HG02588 (cell line): ENCODE measurements at regions not wholly inside any gene's neighbourhood (a gene's known extent, or its start where the extent isn't known, plus 50 kb on each side); places are given as distances from the start of the nearest gene placed in this dataset.
"Not testable (repeated sequence)": the region's sequence is repeated elsewhere in the genome, so short reads cannot be mapped to it uniquely, and the experiment has no call there.

Experiments used
- ATAC-seq: cut with Tn5 transposase; IDR thresholded peaks from one replicate; pipeline ENCODE4 v1.9.1; 2021; ENCODE audit warnings: mild to moderate bottlenecking, moderate library complexity; ENCODE audit not compliant: unreplicated experiment

DNA sequence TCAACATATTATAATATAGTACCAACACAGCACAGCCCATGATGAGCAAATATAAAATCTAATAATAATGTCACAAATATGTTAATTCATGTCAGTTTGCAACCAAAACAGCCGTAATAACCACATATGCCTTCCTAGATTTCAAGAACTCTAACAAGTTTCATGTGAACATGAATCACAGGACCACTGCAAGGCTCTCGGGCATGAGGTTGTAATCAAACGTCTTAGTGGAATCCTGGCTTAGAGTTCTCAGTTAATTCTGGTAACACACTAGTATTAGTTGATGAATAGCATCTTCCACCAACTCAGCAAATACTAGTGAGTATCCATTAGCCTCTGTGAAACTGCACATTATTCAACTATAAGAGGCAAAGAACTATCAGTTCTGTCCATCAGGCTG lies 379.3 kb upstream of the TENM3 start:
- ATAC-seq, result no peak

GRCh38 chr4:181870326-181870725 lies 372.9 kb upstream of the TENM3 start:
- ATAC-seq, result no peak

- ATAC-seq, result no peak
These were observed 368.6 kb upstream of the TENM3 start for GRCh38 chr4:181874602-181875001.

DNA sequence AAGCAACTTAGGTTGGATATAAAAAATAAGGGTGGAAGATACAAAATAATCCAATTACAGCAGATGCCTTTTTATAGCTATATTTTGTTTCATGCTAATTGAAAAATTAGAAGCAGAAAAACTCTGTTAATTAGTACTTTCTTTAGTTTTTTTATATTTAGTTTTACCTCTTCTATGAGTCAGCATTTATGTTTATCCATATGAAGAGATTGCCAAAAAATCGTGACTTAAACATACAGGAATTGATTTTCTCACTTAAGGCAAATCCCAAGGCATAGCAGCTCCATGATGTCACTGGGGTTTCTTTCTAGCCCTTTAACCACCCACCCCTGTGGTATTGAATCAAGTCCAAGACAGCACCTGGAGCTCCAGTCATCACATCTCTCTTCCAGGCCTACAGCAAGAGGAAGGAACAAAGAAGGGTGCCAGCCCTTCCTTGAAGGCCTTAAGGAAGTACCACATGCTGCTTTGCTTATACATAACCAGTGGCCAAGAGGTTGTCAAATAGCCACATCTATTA lies 365.8 kb upstream of the TENM3 start:
- ATAC-seq, result no peak

GRCh38 chr4:181890031-181890430 lies 353.2 kb upstream of the TENM3 start:
- no peak for ATAC-seq

GRCh38 chr4:181890911-181891310 lies 352.3 kb upstream of the TENM3 start:
- no peak for ATAC-seq

- ATAC-seq, result no peak
These were observed 346.6 kb upstream of the TENM3 start for GRCh38 chr4:181896614-181897013.

GRCh38 chr4:181897935-181898334 lies 345.3 kb upstream of the TENM3 start:
- ATAC-seq, result no peak

- ATAC-seq, result not testable (repeated sequence)
These were observed 340.8 kb upstream of the TENM3 start for GRCh38 chr4:181902404-181902803.

DNA sequence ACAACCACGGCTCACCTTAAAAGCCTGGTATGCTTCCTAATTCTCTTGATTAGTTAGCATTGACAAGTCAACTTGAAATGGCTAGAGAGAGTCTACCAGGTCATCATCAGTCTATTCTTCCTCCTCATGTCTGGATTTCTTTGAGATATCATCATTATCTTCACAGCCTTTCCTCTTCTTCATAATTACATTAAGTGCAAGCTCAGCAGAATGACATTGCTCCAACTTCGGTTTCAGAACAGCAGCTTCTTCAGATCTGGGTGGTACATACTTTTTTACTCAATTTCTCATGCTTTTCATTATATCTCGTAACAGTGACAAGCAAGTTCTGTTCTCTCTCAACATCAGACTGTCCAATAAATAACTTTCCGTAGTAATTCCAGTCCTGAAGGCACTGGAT lies 337.5 kb upstream of the TENM3 start:
- ATAC-seq, result no peak

DNA sequence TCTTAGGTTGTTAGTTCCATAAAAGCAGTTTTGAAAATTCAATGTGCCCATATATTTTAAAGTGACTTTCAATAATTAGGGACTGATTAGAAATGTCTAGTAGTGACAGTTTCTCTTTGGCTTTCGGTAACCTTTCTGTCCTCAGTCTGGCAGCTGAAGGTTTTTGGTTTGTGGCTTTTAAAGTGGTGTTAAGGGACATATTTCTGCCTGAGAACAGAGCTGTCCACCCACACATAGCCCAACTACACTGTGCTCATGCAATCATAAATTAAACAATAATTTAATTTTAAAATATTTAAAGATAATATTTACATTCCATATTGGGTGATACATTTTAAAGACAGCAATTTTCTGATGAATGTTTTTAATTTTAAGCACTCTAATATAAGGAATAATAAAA lies 335.0 kb upstream of the TENM3 start:
- ATAC-seq, result no peak

GRCh38 chr4:181909368-181909767 lies 333.8 kb upstream of the TENM3 start:
- ATAC-seq, result no peak

DNA sequence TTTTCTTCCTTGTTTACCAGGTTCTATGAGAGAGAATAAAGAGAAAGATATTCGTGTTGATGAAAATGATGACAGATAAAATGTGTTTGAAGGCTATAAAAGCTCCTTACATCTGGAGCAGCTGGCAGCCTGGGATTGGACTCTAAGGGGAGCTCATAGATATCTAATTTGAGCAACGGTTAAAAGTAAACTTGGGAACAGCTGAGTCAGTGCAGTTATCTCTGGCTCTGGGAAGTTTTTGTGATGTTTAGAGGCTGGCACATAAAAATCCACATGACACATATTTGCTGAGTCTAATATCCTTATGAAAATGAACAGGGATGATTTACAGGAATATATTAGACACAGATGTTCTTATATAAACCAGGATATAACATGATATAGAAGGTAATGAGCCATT lies 331.8 kb upstream of the TENM3 start:
- ATAC-seq, result no peak

- ATAC-seq, result no peak
These were observed 309.7 kb upstream of the TENM3 start for GRCh38 chr4:181933471-181933870.

GRCh38 chr4:181938631-181939030 lies 304.6 kb upstream of the TENM3 start:
- no peak for ATAC-seq

- ATAC-seq, result no peak
These were observed 303.8 kb upstream of the TENM3 start for GRCh38 chr4:181939199-181939945.

DNA sequence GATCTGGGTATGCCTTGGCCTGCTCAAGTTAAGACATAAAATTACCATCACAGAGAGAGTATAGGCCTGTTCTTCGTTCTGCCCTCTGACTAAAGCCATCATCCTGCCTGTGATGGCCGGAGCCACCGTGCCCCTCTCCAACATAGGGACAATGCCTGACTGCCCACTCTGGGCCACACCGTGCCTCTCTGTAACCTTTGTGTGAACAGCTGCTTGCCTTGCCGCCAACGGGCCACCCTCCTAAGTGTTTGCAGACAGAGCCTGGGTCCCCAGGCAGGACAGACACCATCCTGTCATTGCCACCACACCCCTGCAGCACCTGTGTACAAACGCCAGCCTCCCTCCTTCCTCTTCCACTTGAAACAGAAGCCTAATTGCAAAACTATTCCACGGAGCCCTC lies 298.7 kb upstream of the TENM3 start:
- ATAC-seq, result no peak

GRCh38 chr4:181946902-181947301 lies 296.3 kb upstream of the TENM3 start:
- no peak for ATAC-seq

DNA sequence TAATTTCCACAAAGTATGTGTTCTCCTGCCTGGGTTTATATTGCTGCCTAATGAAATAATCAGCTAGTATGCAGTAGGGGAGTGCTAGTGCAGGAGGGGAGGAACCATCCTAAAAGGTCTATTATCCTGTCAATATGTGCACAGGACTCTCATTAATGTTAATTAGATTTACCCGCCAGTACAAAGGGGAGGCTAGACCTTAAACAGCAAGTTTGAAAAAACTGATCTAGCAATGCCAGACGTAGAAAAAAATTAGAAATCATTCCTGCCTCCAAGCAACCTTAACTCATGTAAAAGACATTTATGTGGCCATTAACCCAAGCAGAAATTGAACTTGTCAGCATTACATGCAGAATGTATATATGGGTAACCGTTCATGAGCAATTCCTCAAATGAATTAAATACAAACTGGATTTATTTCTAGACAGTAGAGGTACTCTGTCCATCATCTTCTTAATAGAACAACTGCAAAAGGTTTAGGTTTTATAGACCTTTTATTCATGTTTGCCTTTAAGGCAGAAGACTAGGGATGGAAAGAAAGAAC lies 294.3 kb upstream of the TENM3 start:
- no peak for ATAC-seq

DNA sequence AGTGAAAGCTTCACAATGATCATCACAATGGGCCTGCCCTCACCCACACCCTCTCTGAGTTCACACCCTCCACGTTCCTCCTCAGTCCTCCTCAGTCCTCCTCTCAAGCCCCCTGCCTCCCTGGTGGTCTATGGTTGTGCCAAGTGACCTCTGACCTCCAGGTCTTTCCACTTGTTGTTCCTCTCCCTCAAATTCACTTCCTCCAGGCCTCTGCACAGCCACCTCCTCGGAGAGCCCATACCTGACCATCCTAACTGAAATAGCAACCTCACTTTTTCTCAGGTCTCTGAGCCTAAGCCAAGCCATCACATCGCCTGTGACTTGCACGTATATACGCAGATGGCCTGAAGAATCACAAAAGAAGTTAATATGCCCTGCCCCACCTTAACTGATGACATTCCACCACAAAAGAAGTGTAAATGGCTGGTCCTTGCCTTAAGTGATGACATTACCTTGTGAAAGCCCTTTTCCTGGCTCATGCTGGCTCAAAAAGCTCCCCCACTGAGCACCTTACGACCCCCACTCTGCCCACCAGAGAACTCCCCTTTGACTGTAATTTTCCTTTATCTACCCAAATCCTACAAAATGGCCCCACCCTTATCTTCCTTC lies 293.4 kb upstream of the TENM3 start:
- no peak for ATAC-seq

DNA sequence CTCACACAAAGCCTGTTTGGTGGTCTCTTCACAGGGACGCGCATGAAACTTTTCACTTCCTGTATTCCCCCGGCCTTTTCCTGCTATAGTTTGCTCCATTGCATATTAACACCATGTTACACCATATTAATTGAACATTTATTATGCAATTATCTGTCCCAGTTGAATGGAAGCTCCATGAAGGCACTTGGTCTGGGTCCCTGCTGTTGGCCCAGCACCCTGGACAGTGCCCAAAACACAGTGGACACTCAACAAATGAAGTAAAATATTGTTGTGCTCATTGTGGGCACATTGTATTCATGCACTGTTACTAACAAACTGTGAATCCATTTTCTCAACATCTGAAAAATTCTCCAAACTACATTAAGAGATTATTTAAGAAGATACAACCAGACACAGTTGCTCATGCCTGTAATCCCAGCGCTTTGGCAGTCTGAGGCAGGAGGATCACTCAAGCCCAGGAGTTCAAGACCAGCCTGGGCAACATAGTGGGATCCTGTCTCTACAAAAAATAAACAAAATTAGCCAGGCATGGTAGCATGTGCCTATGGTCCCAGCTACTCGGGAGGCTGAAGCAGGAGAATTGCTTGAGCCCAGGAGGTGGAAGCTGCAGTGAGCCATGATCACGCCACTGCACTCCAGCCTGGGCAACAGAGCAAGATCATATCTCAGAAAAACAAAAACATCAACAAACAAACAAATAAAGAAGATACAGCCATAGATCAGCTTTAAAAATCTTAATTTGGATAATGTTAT lies 292.7 kb upstream of the TENM3 start:
- no peak for ATAC-seq

- no peak for ATAC-seq
These were observed 291.9 kb upstream of the TENM3 start for GRCh38 chr4:181951265-181951664.
